ENCODE measurements at regions not wholly inside any gene's neighbourhood (a gene's known extent, or its start where the extent isn't known, plus 50 kb on each side); places are given as distances from the start of the nearest gene placed in this dataset.

- Histone ChIP-seq H3K4me1 (no peaks in the 10 kb centered on the region), H3K4me3 (no peak overlapping the region), H3K27ac (no peak overlapping the region), H3K36me3 (no peaks in the 10 kb centered on the region), H3K27me3 (no peaks in the 10 kb centered on the region), H3K9me3 (no peaks in the 10 kb centered on the region)
- TF ChIP-seq POLR2A (IDR thresholded peaks at IDR 0.05): no peak
- TF ChIP-seq EP300 (IDR thresholded peaks at IDR 0.05): no peak
- TF ChIP-seq CTCF (IDR thresholded peaks at IDR 0.05): no peak
- no peak for TF ChIP-seq POLR2AphosphoS5 (IDR thresholded peaks at IDR 0.05)
- WGBS, 5 donors: 27 to 44% (median 37%) methylated on average over 2 of the region's 2 CpGs
- intact Hi-C loops (cut with DNase I; ENCODE audit: low total_unique reads): no loop called here
- no peak for DNase-seq
Observed at GRCh38 chr5:85893996-85894395, 723.7 kb upstream of the COX7C start.

GRCh38 chr5:85896514-85896913, 721.2 kb upstream of the COX7C start:
- no peak overlapping the region for H3K4me3 ChIP-seq
- intact Hi-C loops (cut with DNase I; ENCODE audit: low total_unique reads): no loop called here
- 33 to 58% (median 42%) methylated on average over 4 of the region's 4 CpGs for WGBS, 5 donors
- no peak for TF ChIP-seq EP300 (IDR thresholded peaks at IDR 0.05)
- TF ChIP-seq POLR2AphosphoS5 (IDR thresholded peaks at IDR 0.05): no peak
- no peak for TF ChIP-seq CTCF (IDR thresholded peaks at IDR 0.05)
- no peak for TF ChIP-seq POLR2A (IDR thresholded peaks at IDR 0.05)
- no peaks in the 10 kb centered on the region for H3K9me3 ChIP-seq
- no peaks in the 10 kb centered on the region for H3K36me3 ChIP-seq
- H3K27me3 ChIP-seq: no peaks in the 10 kb centered on the region
- H3K4me1 ChIP-seq: no peaks in the 10 kb centered on the region
- DNase-seq: no peak
- no peak overlapping the region for H3K27ac ChIP-seq

DNA sequence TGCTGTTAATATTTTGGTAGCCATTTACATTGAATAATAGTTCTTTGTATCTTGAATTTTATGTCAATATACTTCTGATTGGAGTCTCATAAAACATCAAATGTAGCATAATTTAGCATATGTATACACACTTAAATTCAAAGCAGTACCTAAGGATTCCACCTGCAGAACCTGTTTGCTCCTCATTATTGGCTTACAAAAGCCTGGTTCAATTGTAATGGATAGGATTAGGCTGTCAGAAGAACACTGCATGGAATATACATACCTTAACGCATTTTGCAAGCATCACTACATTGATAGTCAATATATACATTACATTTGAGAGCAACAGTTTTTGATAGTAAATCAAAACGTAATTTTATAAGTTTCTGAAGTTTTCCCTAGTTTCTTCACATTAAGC, 711.3 kb upstream of the COX7C start:
- intact Hi-C loops (cut with DNase I; ENCODE audit: low total_unique reads): no loop called here
- TF ChIP-seq POLR2A (IDR thresholded peaks at IDR 0.05) (no peak), EP300 (IDR thresholded peaks at IDR 0.05) (no peak), CTCF (IDR thresholded peaks at IDR 0.05) (no peak), POLR2AphosphoS5 (IDR thresholded peaks at IDR 0.05) (no peak)
- no peaks in the 10 kb centered on the region for H3K27me3 ChIP-seq
- no peak overlapping the region for H3K27ac ChIP-seq
- no peak for DNase-seq
- no peak overlapping the region for H3K4me3 ChIP-seq
- no peaks in the 10 kb centered on the region for H3K4me1 ChIP-seq
- no peaks in the 10 kb centered on the region for H3K36me3 ChIP-seq
- no peaks in the 10 kb centered on the region for H3K9me3 ChIP-seq
- 25 to 42% (median 34%) methylated on average over 2 of the region's 2 CpGs for WGBS, 5 donors

DNA sequence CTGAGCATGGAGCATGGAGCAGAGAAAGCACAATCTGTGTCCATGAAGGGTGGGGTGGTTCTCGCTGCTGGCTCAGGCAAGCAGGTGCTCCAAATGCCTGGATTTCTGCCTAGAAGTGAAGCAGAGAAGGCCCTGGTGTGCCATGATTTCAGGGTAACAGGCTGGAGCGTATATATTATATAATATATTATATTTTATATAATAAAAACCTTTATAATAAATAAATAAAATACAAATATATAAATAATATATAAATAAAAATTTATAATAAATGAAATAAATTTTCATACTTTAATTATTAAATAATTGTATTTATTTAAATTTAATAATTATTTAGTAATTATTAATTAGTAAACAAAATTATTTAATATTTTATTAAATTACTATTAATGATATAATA, 707.4 kb upstream of the COX7C start:
- Histone ChIP-seq H3K27ac (no peak overlapping the region), H3K27me3 (no peaks in the 10 kb centered on the region), H3K9me3 (no peaks in the 10 kb centered on the region), H3K4me3 (no peak overlapping the region), H3K36me3 (no peaks in the 10 kb centered on the region), H3K4me1 (no peaks in the 10 kb centered on the region)
- DNase-seq: no peak
- 90 to 96% (median 93%) methylated on average over 2 of the region's 2 CpGs for WGBS, 5 donors
- intact Hi-C loops (cut with DNase I; ENCODE audit: low total_unique reads): no loop called here
- no peak for TF ChIP-seq CTCF (IDR thresholded peaks at IDR 0.05)
- TF ChIP-seq EP300 (IDR thresholded peaks at IDR 0.05): no peak
- no peak for TF ChIP-seq POLR2AphosphoS5 (IDR thresholded peaks at IDR 0.05)
- no peak for TF ChIP-seq POLR2A (IDR thresholded peaks at IDR 0.05)

All from stomach (tissue), 8 donors.